Astrocyte of the hippocampus (primary cell): ENCODE measurements at regions not wholly inside any gene's neighbourhood (a gene's known extent, or its start where the extent isn't known, plus 50 kb on each side); places are given as distances from the start of the nearest gene placed in this dataset.

Experiments used
- DNase-seq: peaks from one replicate; pipeline ENCODE4 v3.0.0; 2011; ENCODE audit warnings: low read depth, low spot score

DNA sequence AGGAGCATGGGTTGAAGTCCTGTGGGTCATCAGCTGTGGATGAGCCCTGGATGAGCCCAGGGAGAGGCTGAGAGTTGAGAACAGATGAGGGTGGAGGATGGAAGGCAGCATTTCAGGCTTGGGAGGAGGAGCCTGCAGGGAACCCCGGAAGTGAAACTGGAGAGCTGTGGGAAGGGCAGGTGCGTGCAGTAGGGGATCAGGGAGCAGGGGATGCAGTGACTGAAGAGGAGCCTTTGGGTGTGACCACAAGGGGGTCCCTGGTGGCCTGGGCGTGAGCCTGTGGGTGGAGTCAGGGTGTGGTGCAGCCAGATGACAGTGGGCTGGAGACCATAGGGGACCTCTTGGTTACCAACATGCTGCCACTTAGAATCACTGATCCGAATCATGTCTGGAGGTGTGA lies 115.5 kb downstream of the PAPOLA start:
- no peak for DNase-seq

GRCh38 chr14:96622926-96623325 lies 120.7 kb downstream of the PAPOLA start:
- no peak for DNase-seq

DNA sequence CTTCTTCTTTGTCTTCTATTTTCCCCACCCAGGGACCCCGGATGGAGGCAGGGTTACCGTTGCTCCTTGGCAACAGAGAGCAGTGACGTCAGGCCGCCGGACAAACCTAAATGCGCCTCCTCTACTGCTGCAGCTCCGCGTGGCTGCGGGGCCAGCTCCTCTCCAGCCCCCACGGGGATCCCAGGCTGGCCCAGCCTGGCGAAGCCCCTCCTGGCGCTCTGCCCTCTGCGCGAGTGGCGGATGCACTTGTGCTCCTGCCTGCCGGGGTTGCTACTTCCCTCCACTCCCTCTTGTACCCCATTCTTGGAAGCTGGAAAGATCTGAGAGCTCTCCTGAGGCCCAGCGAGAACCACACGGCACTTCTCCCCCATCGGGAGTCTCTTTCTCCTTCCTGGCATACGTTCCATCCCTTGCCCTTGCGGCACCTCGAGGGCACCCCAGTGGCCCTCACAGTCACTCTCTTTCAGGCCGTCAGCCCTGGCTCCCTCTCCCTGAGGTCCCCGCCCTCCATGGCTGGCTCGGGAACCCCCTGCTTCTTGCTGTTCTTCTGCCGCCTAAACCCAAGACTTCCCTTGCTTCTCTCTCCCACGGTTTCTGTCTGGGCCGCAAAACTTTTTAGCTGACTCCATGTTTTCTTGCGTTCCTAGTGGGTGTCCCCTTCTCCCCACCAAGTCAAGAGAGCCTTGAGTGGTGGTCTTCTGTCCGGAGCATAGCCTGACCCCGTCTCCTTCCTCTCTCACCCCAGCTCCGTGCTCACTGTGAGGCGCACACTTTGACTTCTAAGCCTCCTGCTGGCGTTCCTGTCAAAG lies 121.7 kb downstream of the PAPOLA start:
- no peak for DNase-seq

- DNase-seq = no peak
These were observed 122.7 kb downstream of the PAPOLA start for GRCh38 chr14:96624661-96625425.

DNA sequence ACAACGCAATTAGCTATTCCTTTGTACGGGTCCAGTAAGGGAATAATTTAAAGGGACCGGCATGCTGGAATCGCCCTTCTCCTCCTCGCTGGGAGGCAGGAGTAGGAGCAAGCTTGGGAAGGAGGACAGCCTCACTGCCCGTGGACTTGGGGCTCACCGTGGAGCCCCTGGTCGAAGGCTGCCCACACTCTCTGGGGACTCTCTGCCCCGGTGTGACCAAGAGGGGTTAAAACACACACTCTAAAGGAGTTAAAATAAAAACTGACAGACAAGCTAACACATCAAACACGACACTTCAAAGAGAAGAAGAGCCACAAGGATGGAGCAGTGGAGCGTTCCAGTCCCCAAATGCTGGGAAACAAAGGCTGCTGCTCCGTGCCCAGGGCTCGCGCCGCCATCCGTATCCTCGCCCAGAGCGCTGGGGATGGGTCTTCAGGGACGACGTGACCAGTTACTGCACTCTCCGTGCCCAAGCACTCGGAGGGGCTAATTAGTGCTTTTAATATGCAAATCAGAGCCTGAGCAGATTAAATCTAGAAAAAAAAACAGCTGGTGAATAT lies 123.3 kb downstream of the PAPOLA start:
- no peak for DNase-seq

DNA sequence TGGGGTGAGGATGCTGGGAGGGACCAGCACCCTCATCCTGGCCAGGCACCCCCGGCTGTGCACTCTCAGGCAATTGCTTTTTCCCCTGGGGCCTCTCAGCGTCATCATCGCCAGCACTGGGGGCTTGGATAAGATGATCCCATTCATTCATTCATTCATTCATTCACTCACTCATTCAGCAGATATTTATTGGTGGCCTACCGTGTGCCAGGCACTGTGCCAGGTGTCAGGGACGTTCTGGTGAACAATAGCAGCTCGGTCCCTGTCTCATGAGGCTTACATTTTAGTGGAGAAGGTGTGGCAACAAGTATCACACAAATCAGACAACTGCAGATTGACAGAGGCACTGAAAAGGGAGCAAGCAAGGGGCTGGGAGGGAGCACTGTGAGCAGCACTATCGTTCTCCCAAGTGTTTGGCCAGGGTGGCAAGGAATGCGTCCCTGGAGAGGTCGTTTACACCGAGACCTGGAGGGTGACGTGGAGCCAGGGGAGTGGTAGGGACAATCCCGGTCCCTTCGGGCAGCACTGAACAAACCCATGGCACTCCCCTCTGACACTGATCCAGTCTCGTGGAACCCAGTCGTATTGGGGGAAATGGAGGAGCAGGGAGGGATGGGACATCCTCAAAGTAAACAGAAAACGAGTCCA lies 124.1 kb downstream of the PAPOLA start:
- DNase-seq = no peak

- DNase-seq = no peak
These were observed 124.7 kb downstream of the PAPOLA start for GRCh38 chr14:96626916-96627315.

DNA sequence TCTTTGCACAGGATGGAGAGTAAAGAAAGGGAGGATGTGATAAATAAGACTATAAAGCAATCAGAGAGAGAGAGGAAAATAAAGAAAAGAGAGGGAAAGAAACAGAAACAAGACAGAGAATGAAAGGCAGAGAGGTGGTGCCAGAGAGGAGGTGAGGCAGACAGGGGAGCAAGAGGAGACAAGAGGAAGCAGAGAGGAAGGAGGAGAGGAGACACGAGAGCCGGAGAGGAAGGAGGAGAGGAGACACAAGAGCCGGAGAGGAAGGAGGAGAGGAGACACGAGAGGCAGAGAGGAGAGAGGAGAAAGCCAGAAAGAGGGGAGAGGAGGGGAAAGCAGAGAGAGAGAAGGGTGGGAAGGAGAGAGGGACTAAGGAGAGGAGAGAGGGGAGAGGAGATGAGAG lies 125.2 kb downstream of the PAPOLA start:
- no peak for DNase-seq

DNA sequence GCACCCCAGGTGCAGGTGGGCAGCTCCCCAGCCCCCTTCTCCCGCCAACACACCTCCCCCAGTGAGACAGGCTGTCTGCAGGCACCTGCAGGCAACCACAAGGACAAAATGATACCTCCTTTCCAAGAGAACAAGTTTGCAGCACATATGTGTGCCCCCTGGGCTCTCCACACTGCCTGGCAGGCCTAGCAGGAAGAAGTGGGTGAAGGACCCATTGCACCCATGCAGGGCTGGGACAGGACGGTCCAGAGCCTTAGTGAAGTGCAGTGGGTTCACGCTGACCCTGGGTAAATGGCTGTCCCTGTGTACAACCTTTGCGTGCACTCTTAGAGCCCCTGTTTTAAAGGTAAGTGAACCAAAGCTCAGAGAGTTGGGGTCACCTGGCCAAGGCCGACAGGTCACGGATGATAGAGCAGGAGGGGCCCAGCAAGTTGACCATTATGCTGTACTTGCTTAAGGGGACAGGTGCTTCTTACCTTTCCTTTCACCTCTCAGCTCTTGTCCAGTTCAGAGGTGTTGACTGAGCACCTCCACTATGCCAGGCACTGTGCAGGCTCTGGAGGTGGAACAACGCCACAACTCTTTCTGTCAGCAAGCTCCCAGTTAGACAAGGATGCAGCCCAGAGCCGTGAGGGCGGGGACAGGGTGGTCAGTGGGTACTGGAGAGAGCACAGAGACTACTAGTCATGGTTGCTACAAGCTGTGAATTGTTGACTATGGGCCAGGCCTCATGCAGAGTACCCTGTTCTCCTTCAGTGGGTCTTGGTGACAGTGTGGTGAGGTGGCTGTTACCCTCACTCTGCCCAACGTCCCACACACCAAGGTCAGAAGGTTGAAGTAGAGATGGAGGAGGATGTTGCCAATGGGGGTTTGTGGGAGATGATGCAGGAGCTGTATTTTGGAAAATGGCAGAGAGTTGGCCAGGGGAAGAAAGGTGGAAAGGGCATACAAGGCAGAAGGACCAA lies 125.9 kb downstream of the PAPOLA start:
- DNase-seq = no peak

DNA sequence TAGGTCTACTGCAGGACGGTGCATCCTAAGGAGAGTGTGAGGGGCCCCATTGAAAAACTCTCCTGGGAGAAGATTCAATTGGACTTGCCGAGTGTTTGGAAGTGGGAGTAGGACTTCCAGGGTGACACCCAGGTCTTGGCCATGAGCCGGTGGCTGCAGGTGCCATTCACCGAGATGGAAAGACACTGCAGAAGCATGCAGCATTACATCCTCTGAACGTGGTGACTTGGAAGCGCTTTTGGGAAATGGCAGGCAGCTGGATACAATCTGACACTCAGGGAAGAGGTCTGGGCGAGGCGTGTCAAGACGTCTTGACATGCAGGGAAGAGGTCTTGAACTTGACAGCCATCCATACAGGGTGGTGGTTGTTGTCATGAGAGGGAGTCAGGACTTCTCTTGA lies 126.9 kb downstream of the PAPOLA start:
- DNase-seq = no peak

- no peak for DNase-seq
These were observed 127.5 kb downstream of the PAPOLA start for GRCh38 chr14:96629558-96630222.

- DNase-seq = no peak
These were observed 128.1 kb downstream of the PAPOLA start for GRCh38 chr14:96630281-96630680.

GRCh38 chr14:96631030-96631429 lies 128.8 kb downstream of the PAPOLA start:
- no peak for DNase-seq

- no peak for DNase-seq
These were observed 129.6 kb downstream of the PAPOLA start for GRCh38 chr14:96631621-96632362.

- DNase-seq = no peak
These were observed 130.2 kb downstream of the PAPOLA start for GRCh38 chr14:96632363-96632758.

DNA sequence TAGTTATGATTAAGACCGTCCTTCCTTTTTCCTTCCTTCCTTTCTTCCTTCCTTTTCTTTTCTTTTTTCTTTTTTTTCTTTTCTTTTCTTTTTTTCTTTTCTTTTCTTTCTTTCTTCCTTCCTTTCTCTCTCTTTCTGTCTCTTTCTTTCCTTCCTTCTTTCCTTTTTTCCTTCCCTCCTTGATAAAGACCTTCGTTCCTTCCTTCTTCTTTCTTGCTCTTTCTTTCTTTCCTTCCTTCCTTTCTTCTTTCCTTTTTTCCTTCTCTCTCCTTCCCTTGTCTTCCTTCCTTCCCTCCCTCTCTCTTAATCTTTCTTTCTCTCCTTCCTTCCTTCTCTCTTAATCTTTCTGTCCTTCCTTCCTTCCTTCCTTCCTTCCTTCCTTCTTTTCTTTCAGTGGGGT lies 130.9 kb downstream of the PAPOLA start:
- no peak for DNase-seq

- DNase-seq = no peak
These were observed 132.3 kb downstream of the PAPOLA start for GRCh38 chr14:96634481-96634880.

- no peak for DNase-seq
These were observed 132.7 kb downstream of the PAPOLA start for GRCh38 chr14:96634896-96635295.

DNA sequence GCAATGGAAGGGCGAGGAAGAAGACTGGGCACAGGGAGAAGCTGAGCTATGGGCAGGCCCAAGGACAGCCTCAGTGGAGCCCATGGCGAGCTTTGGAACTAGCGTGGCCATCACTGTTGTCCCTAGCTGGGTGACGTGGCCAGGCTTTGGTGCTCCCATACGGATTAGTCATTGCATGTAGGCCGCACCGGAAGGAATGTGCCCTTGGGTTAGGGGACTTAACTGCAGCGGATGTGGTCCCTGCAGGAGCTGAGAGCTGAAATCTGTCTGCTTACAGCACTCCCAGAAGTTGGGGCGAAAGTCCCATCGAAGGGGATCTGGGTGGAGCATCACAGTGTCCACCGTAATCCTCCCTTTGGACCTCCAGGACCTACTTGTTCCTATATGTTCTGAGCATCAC lies 133.7 kb downstream of the PAPOLA start:
- no peak for DNase-seq

- DNase-seq = no peak
These were observed 135.3 kb downstream of the PAPOLA start for GRCh38 chr14:96637521-96637920.
